ENCODE measurements at regions not wholly inside any gene's neighbourhood (a gene's known extent, or its start where the extent isn't known, plus 50 kb on each side); places are given as distances from the start of the nearest gene placed in this dataset.

GRCh38 chr12:73486256-73486655, 1051.4 kb upstream of the ATXN7L3B start:
- TF ChIP-seq POLR2A (IDR thresholded peaks at IDR 0.05): no peak
- TF ChIP-seq POLR2AphosphoS5 (IDR thresholded peaks at IDR 0.05): no peak
- no peak for TF ChIP-seq CTCF (IDR thresholded peaks at IDR 0.05 in 8 of 11, conservative IDR thresholded peaks at IDR 0.05 in 3 of 11)

All from spleen (tissue), 7 donors.